Aorta (tissue), 5 donors: ENCODE measurements at regions not wholly inside any gene's neighbourhood (a gene's known extent, or its start where the extent isn't known, plus 50 kb on each side); places are given as distances from the start of the nearest gene placed in this dataset.

Source experiments
- ATAC-seq: fragments of 200-7000 bp; cut with Tn5 transposase; one replicate; pipeline ENCODE4 v1.9.1; 2022; ENCODE audit warnings: moderate library complexity; ENCODE audit not compliant: low FRiP score
- DNase-seq, 2 donors: peaks; one replicate each; pipeline ENCODE4 v3.0.0-alpha.2; 2020
- H3K27ac ChIP-seq, 2 donors: one replicate each; pipeline ENCODE4 v1.5.1; 2013; ENCODE audit warnings: low read length in 2 of 2, mild to moderate bottlenecking in 2 of 2, moderate library complexity in 2 of 2, control low read depth in 1 of 2, inconsistent platforms in 1 of 2, low read depth in 1 of 2
- H3K27me3 ChIP-seq, 2 donors: one replicate each; pipeline ENCODE4 v1.6.1; 2013; ENCODE audit warnings: control low read depth in 1 of 2, low read length in 1 of 2, mild to moderate bottlenecking in 1 of 2, moderate library complexity in 1 of 2; ENCODE audit not compliant: insufficient read depth in 2 of 2, control insufficient read depth in 1 of 2
- H3K36me3 ChIP-seq, 2 donors: one replicate each; pipeline ENCODE4 v1.6.1; 2013; ENCODE audit warnings: control low read depth in 1 of 2, low read length in 1 of 2, mild to moderate bottlenecking in 1 of 2; ENCODE audit not compliant: insufficient read depth in 2 of 2, control insufficient read depth in 1 of 2
- H3K4me1 ChIP-seq, 2 donors: one replicate each; pipeline ENCODE4 v1.6.1; 2013; ENCODE audit warnings: low read length in 2 of 2, control low read depth in 1 of 2, mild to moderate bottlenecking in 1 of 2, moderate library complexity in 1 of 2; ENCODE audit not compliant: insufficient read depth in 2 of 2, control insufficient read depth in 1 of 2
- H3K4me3 ChIP-seq, 2 donors: one replicate each; pipeline ENCODE4 v1.5.1; 2013; ENCODE audit warnings: low read length in 2 of 2, control low read depth in 1 of 2, mild to moderate bottlenecking in 1 of 2
- H3K9me3 ChIP-seq: one replicate; pipeline ENCODE4 v1.6.1; 2013; ENCODE audit warnings: mild to moderate bottlenecking, low read length; ENCODE audit not compliant: control insufficient read depth
- WGBS, 2 donors: extraction: QIAGEN DNeasy Blood & Tissue Kit; methylation state at CpG; one replicate each; pipeline ENCODE4 v1.1.7; 2013; 5-methylcytosine and 5-hydroxymethylcytosine counted together
- intact Hi-C, 2 donors: fragments of 100-400 bp; cut with DNase I; formaldehyde crosslinking; loops; one replicate each; pipeline versions ENCODE4 v1.14.2 to v1.15.0; 2022
- donor health status: healthy with polysubstance abuse.
- donor health status: Bipolar disorder and iron deficiency.
- donor health status: DM: no; HTN: no; CAD: no.
- donor health status: DM: no; HTN: no; CAD: no.
- donor health status: DM: yes; HTN: yes; CAD: no.

DNA sequence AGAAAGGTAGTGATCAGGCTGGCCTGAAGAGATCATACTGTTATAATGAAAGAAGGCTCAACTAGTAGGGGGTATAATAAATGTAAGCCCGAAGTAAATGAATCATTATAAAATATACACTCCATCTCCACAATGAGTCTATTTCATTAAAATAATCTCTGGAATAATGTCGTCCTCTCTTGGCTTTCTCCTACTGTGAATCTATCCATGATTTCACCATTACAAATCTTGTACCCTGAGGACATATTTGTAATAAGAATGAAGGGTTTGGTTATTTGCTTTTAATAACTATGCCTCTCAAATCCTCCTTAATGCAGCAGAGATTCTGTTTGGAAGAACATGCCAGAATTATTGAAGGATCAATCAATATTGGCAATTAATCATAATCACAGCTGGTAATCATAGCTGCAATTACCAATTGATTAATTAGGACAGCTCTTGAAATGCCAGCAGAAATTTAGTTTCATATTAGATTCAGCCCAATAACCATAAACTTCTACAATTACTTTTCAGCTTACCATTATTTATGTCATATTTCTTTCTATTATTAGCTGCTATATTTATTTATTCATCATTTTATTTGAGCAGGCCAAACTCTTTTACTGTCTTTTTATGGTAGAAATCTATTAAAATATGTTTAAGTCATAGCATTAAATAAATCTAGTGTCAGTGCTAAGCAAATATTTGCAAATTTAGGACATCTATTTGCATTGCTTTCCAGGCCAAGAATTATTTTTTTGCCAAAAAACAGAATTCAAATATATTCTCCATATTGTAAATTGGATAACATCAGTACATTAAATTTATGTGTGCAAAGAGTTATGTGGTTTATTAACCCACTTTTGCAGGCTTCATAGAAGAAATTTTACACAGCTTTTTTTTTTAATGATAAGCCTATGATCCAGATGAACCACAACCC lies 588.4 kb upstream of the LRRC4C start:
- no peaks in the 10 kb centered on the region for H3K9me3 ChIP-seq
- intact Hi-C loops = no loop called here
- H3K4me3 ChIP-seq = no peak overlapping the region
- DNase-seq = no peak
- WGBS, 2 donors = 89 to 92% methylated on average over 2 of the region's 2 CpGs
- H3K4me1 ChIP-seq = no peaks in the 10 kb centered on the region
- H3K27me3 ChIP-seq = no peaks in the 10 kb centered on the region
- no peak overlapping the region for H3K27ac ChIP-seq
- ATAC-seq = no peak
- H3K36me3 ChIP-seq = no peaks in the 10 kb centered on the region

DNA sequence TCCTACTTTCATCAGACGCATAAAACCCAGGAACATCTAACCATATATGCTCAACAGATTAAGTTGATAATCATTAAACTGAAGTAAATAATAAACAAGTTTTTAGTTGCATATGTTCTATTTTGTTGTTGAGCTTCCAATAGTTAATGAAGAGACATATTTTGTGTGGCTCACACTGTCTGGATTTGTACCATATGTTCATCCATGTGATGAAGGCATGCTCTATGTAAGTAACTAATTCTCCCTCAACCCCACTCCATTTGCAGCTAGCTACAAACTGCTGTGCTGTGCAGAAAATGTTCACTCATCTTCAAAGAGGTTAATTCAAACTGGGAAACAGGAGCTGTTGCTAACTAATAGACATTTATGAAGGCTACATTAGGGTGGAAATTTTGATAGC lies 589.7 kb upstream of the LRRC4C start:
- DNase-seq = no peak
- H3K4me1 ChIP-seq = no peaks in the 10 kb centered on the region
- intact Hi-C loops = no loop called here
- H3K4me3 ChIP-seq = no peak overlapping the region
- H3K36me3 ChIP-seq = no peaks in the 10 kb centered on the region
- 94 to 96% methylated on average over 1 of the region's 1 CpG for WGBS, 2 donors
- no peak for ATAC-seq
- no peaks in the 10 kb centered on the region for H3K27me3 ChIP-seq
- H3K27ac ChIP-seq = no peak overlapping the region
- H3K9me3 ChIP-seq = no peaks in the 10 kb centered on the region

GRCh38 chr11:42049650-42050049 lies 590.2 kb upstream of the LRRC4C start:
- Histone ChIP-seq H3K27ac (no peak overlapping the region), H3K4me3 (no peak overlapping the region), H3K36me3 (no peaks in the 10 kb centered on the region), H3K4me1 (no peaks in the 10 kb centered on the region), H3K9me3 (no peaks in the 10 kb centered on the region), H3K27me3 (no peaks in the 10 kb centered on the region)
- no peak for ATAC-seq
- intact Hi-C loops = no loop called here
- DNase-seq = no peak
- 79 to 84% methylated on average over 1 of the region's 1 CpG for WGBS, 2 donors

DNA sequence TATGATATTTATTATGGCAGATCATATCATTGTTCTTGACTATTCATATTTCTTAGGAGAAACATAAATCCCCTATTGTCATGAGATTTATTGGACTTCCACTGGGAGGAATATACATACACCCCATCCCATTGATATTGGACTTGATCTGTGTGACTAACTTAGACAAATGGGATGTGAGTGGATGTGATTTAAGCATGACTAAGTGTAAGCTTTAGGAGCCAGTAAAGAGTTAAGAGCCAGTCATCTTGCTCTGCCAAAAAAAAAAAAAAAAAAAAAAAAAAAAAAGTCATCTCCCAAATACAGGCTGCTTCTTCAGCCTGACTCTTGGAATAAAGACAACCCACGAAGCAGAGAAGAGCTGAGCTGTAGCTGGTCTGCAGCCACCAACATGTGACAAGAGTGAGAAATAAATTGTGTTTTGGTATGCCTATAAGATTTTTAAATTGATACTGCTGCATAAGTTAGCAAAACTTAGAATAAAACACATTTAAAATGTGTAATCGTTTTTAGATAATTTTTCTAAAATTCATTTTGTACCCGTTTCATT lies 595.0 kb upstream of the LRRC4C start:
- no peaks in the 10 kb centered on the region for H3K9me3 ChIP-seq
- ATAC-seq = no peak
- H3K4me1 ChIP-seq = no peaks in the 10 kb centered on the region
- DNase-seq = no peak
- 43 to 49% methylated on average over 3 of the region's 3 CpGs for WGBS, 2 donors
- no peak overlapping the region for H3K4me3 ChIP-seq
- H3K27ac ChIP-seq = no peak overlapping the region
- no peaks in the 10 kb centered on the region for H3K27me3 ChIP-seq
- H3K36me3 ChIP-seq = no peaks in the 10 kb centered on the region
- intact Hi-C loops = no loop called here

- no peak overlapping the region for H3K27ac ChIP-seq
- H3K4me1 ChIP-seq = no peaks in the 10 kb centered on the region
- DNase-seq = no peak
- no peaks in the 10 kb centered on the region for H3K36me3 ChIP-seq
- WGBS, 2 donors = 59 to 68% methylated on average over 1 of the region's 1 CpG
- no peaks in the 10 kb centered on the region for H3K27me3 ChIP-seq
- H3K9me3 ChIP-seq = no peaks in the 10 kb centered on the region
- no peak overlapping the region for H3K4me3 ChIP-seq
- intact Hi-C loops = no loop called here
- ATAC-seq = no peak
Observed at GRCh38 chr11:42055606-42056005, 596.2 kb upstream of the LRRC4C start.

- ATAC-seq = no peak
- Histone ChIP-seq H3K9me3 (no peaks in the 10 kb centered on the region), H3K27me3 (no peaks in the 10 kb centered on the region), H3K4me3 (no peak overlapping the region), H3K4me1 (no peaks in the 10 kb centered on the region), H3K36me3 (no peaks in the 10 kb centered on the region), H3K27ac (no peak overlapping the region)
- 84 to 87% methylated on average over 5 of the region's 5 CpGs for WGBS, 2 donors
- intact Hi-C loops = no loop called here
- DNase-seq = no peak
Observed at GRCh38 chr11:42058794-42059193, 599.3 kb upstream of the LRRC4C start.

- DNase-seq = no peak
- Histone ChIP-seq H3K27ac (no peak overlapping the region), H3K36me3 (no peaks in the 10 kb centered on the region), H3K9me3 (no peaks in the 10 kb centered on the region), H3K4me1 (no peaks in the 10 kb centered on the region), H3K27me3 (no peaks in the 10 kb centered on the region), H3K4me3 (no peak overlapping the region)
- intact Hi-C loops = no loop called here
- ATAC-seq = no peak
Observed at GRCh38 chr11:42065199-42065598, 605.7 kb upstream of the LRRC4C start.

DNA sequence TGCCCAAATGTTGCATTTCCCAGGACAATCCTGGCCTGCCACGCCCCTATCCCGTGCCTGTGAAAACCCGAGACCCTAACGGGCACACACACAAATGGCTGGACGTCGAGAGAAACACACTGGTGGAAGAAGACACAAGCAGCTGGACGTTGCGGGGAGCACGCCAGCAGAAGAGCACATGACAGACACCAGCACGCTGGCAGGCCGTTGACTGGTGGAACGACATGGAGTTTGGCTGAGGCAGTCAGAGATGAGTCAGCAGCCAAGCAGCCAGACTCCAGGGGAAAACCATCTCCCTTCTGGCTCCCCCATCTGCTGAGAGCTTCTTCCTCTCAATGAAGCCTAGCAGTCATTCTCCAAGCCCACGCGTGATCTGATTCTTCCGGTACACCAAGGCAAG lies 606.7 kb upstream of the LRRC4C start:
- 84 to 89% methylated on average over 15 of the region's 15 CpGs for WGBS, 2 donors
- no peaks in the 10 kb centered on the region for H3K27me3 ChIP-seq
- no peaks in the 10 kb centered on the region for H3K4me1 ChIP-seq
- ATAC-seq (peak; percentile 29), DNase-seq (peak in 1 of 2 donors; percentile 56)
- no peaks in the 10 kb centered on the region for H3K9me3 ChIP-seq
- intact Hi-C loops = no loop called here
- H3K36me3 ChIP-seq = no peaks in the 10 kb centered on the region
- no peak overlapping the region for H3K4me3 ChIP-seq
- no peak overlapping the region for H3K27ac ChIP-seq

GRCh38 chr11:42074306-42074705 lies 614.9 kb upstream of the LRRC4C start:
- no peaks in the 10 kb centered on the region for H3K36me3 ChIP-seq
- no peak for ATAC-seq
- H3K4me3 ChIP-seq = no peak overlapping the region
- DNase-seq = no peak
- no peaks in the 10 kb centered on the region for H3K9me3 ChIP-seq
- H3K27ac ChIP-seq = no peak overlapping the region
- H3K4me1 ChIP-seq = no peaks in the 10 kb centered on the region
- intact Hi-C loops = no loop called here
- no peaks in the 10 kb centered on the region for H3K27me3 ChIP-seq
